SK-N-SH treated with all-trans-retinoic acid at 6 μM for 48 hours (cell line): ENCODE measurements at regions not wholly inside any gene's neighbourhood (a gene's known extent, or its start where the extent isn't known, plus 50 kb on each side); places are given as distances from the start of the nearest gene placed in this dataset.

ENCODE experiments used
- ARNTL ChIP-seq: fragments of 450-650 bp; formaldehyde crosslinking; IDR thresholded peaks from 2 replicates; pipeline ENCODE4 v1.5.0; 2020; ENCODE audit warnings: low read depth, mild to moderate bottlenecking, moderate library complexity, borderline replicate concordance
- OSR1 ChIP-seq: fragments of 250-450 bp; sonication (Bioruptor Pico); IDR thresholded peaks from 2 replicates; pipeline ENCODE4 v1.8.0; 2022; ENCODE audit warnings: moderate library complexity, mild to moderate bottlenecking, inconsistent platforms
- RARB ChIP-seq: fragments of 250-450 bp; sonication (Bioruptor Pico); IDR thresholded peaks from 2 replicates; pipeline ENCODE4 v1.8.0; 2021; ENCODE audit warnings: mild to moderate bottlenecking, moderate library complexity
- SNAI2 ChIP-seq: fragments of 250-450 bp; sonication (Bioruptor Pico); IDR thresholded peaks from 2 replicates; pipeline ENCODE4 v1.5.0; 2020; ENCODE audit warnings: mild to moderate bottlenecking, moderate library complexity
- TCF4 ChIP-seq: fragments of 250-450 bp; sonication (Bioruptor Pico); IDR thresholded peaks from 2 replicates; pipeline ENCODE4 v1.8.0; 2021; ENCODE audit warnings: mild to moderate bottlenecking, moderate library complexity, borderline replicate concordance
- ZFP3 ChIP-seq: fragments of 250-450 bp; sonication (Bioruptor Pico); IDR thresholded peaks from 2 replicates; pipeline ENCODE4 v1.5.0; 2020; ENCODE audit warnings: mild to moderate bottlenecking, moderate library complexity
- ZFP30 ChIP-seq: fragments of 450-650 bp; formaldehyde crosslinking; IDR thresholded peaks from 2 replicates; pipeline ENCODE4 v1.5.0; 2022; ENCODE audit warnings: mild to moderate bottlenecking, moderate library complexity
- ZNF565 ChIP-seq: fragments of 450-650 bp; formaldehyde crosslinking; conservative IDR thresholded peaks from 2 replicates; pipeline ENCODE4 v1.5.0; 2020; ENCODE audit warnings: low read depth, mild to moderate bottlenecking, moderate library complexity
- ZNF70 ChIP-seq: fragments of 450-650 bp; formaldehyde crosslinking; IDR thresholded peaks from 2 replicates; pipeline ENCODE4 v1.5.0; 2020; ENCODE audit warnings: mild to moderate bottlenecking, moderate library complexity
- TF ChIP-seq, protein P1 (sequence below): fragments of 250-450 bp; sonication (Bioruptor Pico); IDR thresholded peaks from 2 replicates; pipeline ENCODE4 v1.8.0; 2020; ENCODE audit warnings: mild to moderate bottlenecking, moderate library complexity, borderline replicate concordance

DNA sequence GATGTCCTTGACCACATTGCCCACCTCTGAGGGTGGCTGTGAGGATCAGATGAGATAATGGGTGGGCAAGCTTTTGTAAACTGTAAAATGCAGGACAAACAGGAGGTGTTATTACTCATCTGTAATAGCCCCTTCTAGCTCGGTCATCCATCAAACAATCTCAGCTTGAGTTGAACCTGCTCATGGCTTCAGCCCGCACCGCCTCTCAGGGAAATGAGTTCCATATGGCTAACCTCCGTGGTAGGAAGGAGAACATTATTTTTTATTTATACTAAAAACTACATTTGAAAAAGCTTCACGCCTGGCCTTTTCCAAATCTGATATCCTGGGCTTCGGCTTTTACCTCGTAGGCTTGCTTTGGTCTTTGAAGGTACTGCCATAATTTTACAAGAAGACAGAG, 116.2 kb upstream of the USP24 start:
- TF ChIP-seq, protein P1, sequence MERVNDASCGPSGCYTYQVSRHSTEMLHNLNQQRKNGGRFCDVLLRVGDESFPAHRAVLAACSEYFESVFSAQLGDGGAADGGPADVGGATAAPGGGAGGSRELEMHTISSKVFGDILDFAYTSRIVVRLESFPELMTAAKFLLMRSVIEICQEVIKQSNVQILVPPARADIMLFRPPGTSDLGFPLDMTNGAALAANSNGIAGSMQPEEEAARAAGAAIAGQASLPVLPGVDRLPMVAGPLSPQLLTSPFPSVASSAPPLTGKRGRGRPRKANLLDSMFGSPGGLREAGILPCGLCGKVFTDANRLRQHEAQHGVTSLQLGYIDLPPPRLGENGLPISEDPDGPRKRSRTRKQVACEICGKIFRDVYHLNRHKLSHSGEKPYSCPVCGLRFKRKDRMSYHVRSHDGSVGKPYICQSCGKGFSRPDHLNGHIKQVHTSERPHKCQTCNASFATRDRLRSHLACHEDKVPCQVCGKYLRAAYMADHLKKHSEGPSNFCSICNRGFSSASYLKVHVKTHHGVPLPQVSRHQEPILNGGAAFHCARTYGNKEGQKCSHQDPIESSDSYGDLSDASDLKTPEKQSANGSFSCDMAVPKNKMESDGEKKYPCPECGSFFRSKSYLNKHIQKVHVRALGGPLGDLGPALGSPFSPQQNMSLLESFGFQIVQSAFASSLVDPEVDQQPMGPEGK (CRISPR knock-in tag) = no peak
- TF ChIP-seq RARB (CRISPR knock-in tag) = no peak
- TF ChIP-seq ARNTL (CRISPR knock-in tag) = no peak
- TF ChIP-seq ZFP30 (CRISPR knock-in tag) = no peak
- TF ChIP-seq SNAI2 (CRISPR knock-in tag) = no peak
- no peak for TF ChIP-seq OSR1 (CRISPR knock-in tag)
- TF ChIP-seq ZNF565 (CRISPR knock-in tag) = no peak
- TF ChIP-seq ZNF70 (CRISPR knock-in tag) = no peak
- TF ChIP-seq TCF4 (CRISPR knock-in tag) = no peak
- no peak for TF ChIP-seq ZFP3 (CRISPR knock-in tag)
